HG02885 (cell line): ENCODE measurements at regions not wholly inside any gene's neighbourhood (a gene's known extent, or its start where the extent isn't known, plus 50 kb on each side); places are given as distances from the start of the nearest gene placed in this dataset.

Experiments
- ATAC-seq: cut with Tn5 transposase; IDR thresholded peaks from one replicate; pipeline ENCODE4 v1.9.1; 2021; ENCODE audit warnings: mild to moderate bottlenecking; ENCODE audit not compliant: unreplicated experiment, poor library complexity

GRCh38 chr12:11564984-11565651 is 84.4 kb upstream of the ETV6 start:
- ATAC-seq = no peak

- no peak for ATAC-seq
Observed at GRCh38 chr12:11565752-11566151, 83.7 kb upstream of the ETV6 start.

- peak; percentile 33 for ATAC-seq
Observed at GRCh38 chr12:11568155-11568761, 81.2 kb upstream of the ETV6 start.

GRCh38 chr12:11568762-11569478 is 80.6 kb upstream of the ETV6 start:
- ATAC-seq = peak; percentile 97

GRCh38 chr12:11569716-11570115 is 79.8 kb upstream of the ETV6 start:
- no peak for ATAC-seq

- no peak for ATAC-seq
Observed at GRCh38 chr12:11573880-11574279, 75.6 kb upstream of the ETV6 start.

- ATAC-seq = peak; percentile 36
Observed at GRCh38 chr12:11576104-11576503, 73.4 kb upstream of the ETV6 start.

- no peak for ATAC-seq
Observed at GRCh38 chr12:11577658-11578260, 71.7 kb upstream of the ETV6 start.

- ATAC-seq = peak; percentile 78
Observed at GRCh38 chr12:11578461-11578993, 70.9 kb upstream of the ETV6 start.

- ATAC-seq = no peak
Observed at GRCh38 chr12:11580125-11580751, 69.2 kb upstream of the ETV6 start.

- no peak for ATAC-seq
Observed at GRCh38 chr12:11581179-11581755, 68.2 kb upstream of the ETV6 start.

GRCh38 chr12:11584221-11584855 is 65.1 kb upstream of the ETV6 start:
- no peak for ATAC-seq

- no peak for ATAC-seq
Observed at GRCh38 chr12:11592484-11592883, 57.0 kb upstream of the ETV6 start.

- ATAC-seq = no peak
Observed at GRCh38 chr12:11593013-11593412, 56.5 kb upstream of the ETV6 start.

- ATAC-seq = no peak
Observed at GRCh38 chr12:11595080-11595479, 54.4 kb upstream of the ETV6 start.

GRCh38 chr12:11596141-11596540 is 53.3 kb upstream of the ETV6 start:
- no peak for ATAC-seq

GRCh38 chr12:11598900-11599299 is 50.6 kb upstream of the ETV6 start:
- no peak for ATAC-seq
